ENCODE measurements at regions not wholly inside any gene's neighbourhood (a gene's known extent, or its start where the extent isn't known, plus 50 kb on each side); places are given as distances from the start of the nearest gene placed in this dataset.

GRCh38 chr1:167161762-167162161 lies 58.9 kb upstream of the POU2F1 start:
- Histone ChIP-seq H3K4me3 (ENCODE audit: insufficient read depth, low read depth, low read length) (no peak overlapping the region), H3K56ac (ENCODE audit: extremely low read depth, insufficient read depth, low read length) (no peak overlapping the region), H3K36me3 (ENCODE audit: control insufficient read depth, insufficient read depth, low read length) (no peaks in the 10 kb centered on the region), H3K79me1 (ENCODE audit: low read depth in 1 of 2, low read length in 2 of 2) (no peaks in the 10 kb centered on the region), H4K91ac (ENCODE audit: insufficient read depth, low read depth, low read length) (no peak overlapping the region), H3K18ac (ENCODE audit: low read depth, low read length) (no peak overlapping the region), H4K8ac (ENCODE audit: low read depth in 2 of 2, low read length in 2 of 2) (no peak overlapping the region), H3K27ac (ENCODE audit: insufficient read depth, low read length) (no peak overlapping the region), H3K4me2 (ENCODE audit: low read depth, low read length) (no peak overlapping the region), H2AK9ac (replicated peaks; ENCODE audit: low read depth, low read length, poor library complexity) (no peak overlapping the region), H3K4me1 (ENCODE audit: control insufficient read depth, insufficient read depth, low read length) (no peaks in the 10 kb centered on the region), H2AFZ (replicated peaks; ENCODE audit: low read length, poor library complexity) (no peak overlapping the region), H2BK15ac (ENCODE audit: low read depth, low read length) (no peak overlapping the region), H4K5ac (ENCODE audit: low read depth, low read length) (no peak overlapping the region), H3K9ac (ENCODE audit: low read depth, low read length) (no peak overlapping the region), H3K27me3 (ENCODE audit: control insufficient read depth, insufficient read depth, low read length) (peaks cover 7% of the 10 kb centered on the region), H3K14ac (replicated peaks; ENCODE audit: low read depth, low read length) (no peak overlapping the region), H2BK20ac (ENCODE audit: low read depth, low read length) (no peak overlapping the region), H3K4ac (ENCODE audit: low read depth, low read length) (no peak overlapping the region), H4K20me1 (ENCODE audit: insufficient read depth, low read length) (no peaks in the 10 kb centered on the region), H3K23ac (ENCODE audit: low read depth, low read length) (no peak overlapping the region), H3K9me3 (ENCODE audit: control insufficient read depth, insufficient read depth, low read length) (no peaks in the 10 kb centered on the region), H3K9me1 (ENCODE audit: insufficient read depth, low read length) (no peaks in the 10 kb centered on the region), H2AK5ac (ENCODE audit: low read depth, low read length) (no peak overlapping the region), H2BK120ac (ENCODE audit: low read depth, low read length) (no peak overlapping the region), H2BK5ac (ENCODE audit: low read depth, low read length, poor library complexity, severe bottlenecking) (no peak overlapping the region)
- BruUV-seq (replicated peaks): no TSS peak
- ChIA-PET POLR2A (ENCODE audit: unreplicated experiment) (no interaction called here), CTCF (no interaction called here)
- in situ Hi-C loops (cut with MboI; ENCODE audit: low sequenced_read_pairs) (no loop called here), dilution Hi-C loops (cut with HindIII; ENCODE audit: low sequenced_read_pairs, unreplicated experiment) (no loop called here), intact Hi-C loops (cut with micrococcal nuclease) (no loop called here)
- ATAC-seq (ENCODE audit: low read depth) (no peak), DNase-seq (no peak)
- 93% methylated on average over 3 of the region's 4 CpGs; no CpG with 5 or more reads in 1 of the 2 experiments for WGBS, 2 experiments (ENCODE audit: extremely low coverage in 2 of 2, insufficient read length in 1 of 2)
- TF ChIP-seq RFX5 (IDR thresholded peaks at IDR 0.05; ENCODE audit: low read depth, low read length) (no peak), CEBPB (IDR thresholded peaks at IDR 0.05; ENCODE audit: low read depth, low read length) (no peak), RAD21 (IDR thresholded peaks at IDR 0.05; ENCODE audit: low read length) (no peak), MAZ (IDR thresholded peaks at IDR 0.05; ENCODE audit: borderline replicate concordance, low read depth, low read length) (no peak), CHD1 (IDR thresholded peaks at IDR 0.05; ENCODE audit: low read depth, low read length) (no peak), POLR2A (IDR thresholded peaks at IDR 0.05; ENCODE audit: low read depth, low read length) (no peak), NFE2L2 (IDR thresholded peaks at IDR 0.05; ENCODE audit: low read depth, low read length) (no peak), SMC3 (IDR thresholded peaks at IDR 0.05; ENCODE audit: low read depth, low read length) (no peak), BHLHE40 (IDR thresholded peaks at IDR 0.05; ENCODE audit: low read depth, low read length) (no peak), CTCF (conservative IDR thresholded peaks at IDR 0.05; ENCODE audit: low read depth, low read length) (no peak), MAFK (IDR thresholded peaks at IDR 0.05; ENCODE audit: low read depth, low read length) (no peak), RCOR1 (IDR thresholded peaks at IDR 0.05; ENCODE audit: insufficient replicate concordance, low read length) (no peak), FOS (IDR thresholded peaks at IDR 0.05; ENCODE audit: low read depth, low read length) (no peak), MXI1 (IDR thresholded peaks at IDR 0.05; ENCODE audit: borderline replicate concordance, low read depth, low read length) (no peak), ELK1 (IDR thresholded peaks at IDR 0.05; ENCODE audit: borderline replicate concordance, low read depth, low read length) (no peak), USF2 (IDR thresholded peaks at IDR 0.05; ENCODE audit: low read depth, low read length) (no peak)
